Fibroblast of pulmonary artery (primary cell): ENCODE measurements at regions not wholly inside any gene's neighbourhood (a gene's known extent, or its start where the extent isn't known, plus 50 kb on each side); places are given as distances from the start of the nearest gene placed in this dataset.

Experiments used
- DNase-seq: peaks from one replicate; pipeline ENCODE4 v3.0.0-alpha.2; 2010; ENCODE audit warnings: low read depth
- H3K4me3 ChIP-seq: replicated peaks from 2 replicates; pipeline ENCODE4 v1.5.1; 2011; ENCODE audit warnings: low read depth, mild to moderate bottlenecking, control low read depth, low read length, moderate library complexity
- TF ChIP-seq, protein P1 (sequence below): IDR thresholded peaks from 2 replicates; pipeline ENCODE4 v1.5.1; 2011; ENCODE audit warnings: mild to moderate bottlenecking, control low read depth, low read length, inconsistent platforms; ENCODE audit errors: missing control alignments

DNA sequence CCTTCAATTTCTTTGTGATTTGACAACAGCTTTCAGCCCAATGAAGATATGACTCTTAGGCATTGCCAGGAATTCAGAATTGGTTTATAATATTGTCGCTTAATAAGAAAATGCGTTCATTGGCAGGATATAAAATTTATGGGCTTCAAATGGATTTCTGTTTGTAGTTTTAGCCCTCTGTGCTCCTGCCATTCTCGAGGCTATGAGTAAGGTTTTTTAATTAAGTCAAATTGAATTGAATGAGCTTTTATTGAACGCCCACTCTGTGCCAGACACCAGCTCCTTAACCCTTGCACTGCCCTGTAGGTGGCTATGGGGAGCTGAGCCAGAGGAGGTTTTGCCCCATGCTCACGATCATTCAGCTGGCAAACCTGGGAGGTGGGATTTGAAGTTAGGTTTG is 115.1 kb downstream of the SLC25A47 start:
- no peak overlapping the region for H3K4me3 ChIP-seq
- TF ChIP-seq, protein P1, sequence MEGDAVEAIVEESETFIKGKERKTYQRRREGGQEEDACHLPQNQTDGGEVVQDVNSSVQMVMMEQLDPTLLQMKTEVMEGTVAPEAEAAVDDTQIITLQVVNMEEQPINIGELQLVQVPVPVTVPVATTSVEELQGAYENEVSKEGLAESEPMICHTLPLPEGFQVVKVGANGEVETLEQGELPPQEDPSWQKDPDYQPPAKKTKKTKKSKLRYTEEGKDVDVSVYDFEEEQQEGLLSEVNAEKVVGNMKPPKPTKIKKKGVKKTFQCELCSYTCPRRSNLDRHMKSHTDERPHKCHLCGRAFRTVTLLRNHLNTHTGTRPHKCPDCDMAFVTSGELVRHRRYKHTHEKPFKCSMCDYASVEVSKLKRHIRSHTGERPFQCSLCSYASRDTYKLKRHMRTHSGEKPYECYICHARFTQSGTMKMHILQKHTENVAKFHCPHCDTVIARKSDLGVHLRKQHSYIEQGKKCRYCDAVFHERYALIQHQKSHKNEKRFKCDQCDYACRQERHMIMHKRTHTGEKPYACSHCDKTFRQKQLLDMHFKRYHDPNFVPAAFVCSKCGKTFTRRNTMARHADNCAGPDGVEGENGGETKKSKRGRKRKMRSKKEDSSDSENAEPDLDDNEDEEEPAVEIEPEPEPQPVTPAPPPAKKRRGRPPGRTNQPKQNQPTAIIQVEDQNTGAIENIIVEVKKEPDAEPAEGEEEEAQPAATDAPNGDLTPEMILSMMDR, result no peak
- no peak for DNase-seq

- peak; percentile 68 for DNase-seq
- H3K4me3 ChIP-seq, result no peak overlapping the region
- TF ChIP-seq, protein P1, result no peak
Observed at GRCh38 chr14:100438678-100439592, 115.8 kb downstream of the SLC25A47 start.

GRCh38 chr14:100439781-100440180 is 116.6 kb downstream of the SLC25A47 start:
- peak; percentile 62 for DNase-seq
- no peak overlapping the region for H3K4me3 ChIP-seq
- TF ChIP-seq, protein P1, result no peak

- H3K4me3 ChIP-seq, result no peak overlapping the region
- TF ChIP-seq, protein P1, result peak; percentile 78
- DNase-seq, result peak; percentile 74
Observed at GRCh38 chr14:100440207-100440631, 117.1 kb downstream of the SLC25A47 start.

- peak; percentile 20 for DNase-seq
- no peak overlapping the region for H3K4me3 ChIP-seq
- TF ChIP-seq, protein P1, result no peak
Observed at GRCh38 chr14:100440758-100441203, 117.6 kb downstream of the SLC25A47 start.

DNA sequence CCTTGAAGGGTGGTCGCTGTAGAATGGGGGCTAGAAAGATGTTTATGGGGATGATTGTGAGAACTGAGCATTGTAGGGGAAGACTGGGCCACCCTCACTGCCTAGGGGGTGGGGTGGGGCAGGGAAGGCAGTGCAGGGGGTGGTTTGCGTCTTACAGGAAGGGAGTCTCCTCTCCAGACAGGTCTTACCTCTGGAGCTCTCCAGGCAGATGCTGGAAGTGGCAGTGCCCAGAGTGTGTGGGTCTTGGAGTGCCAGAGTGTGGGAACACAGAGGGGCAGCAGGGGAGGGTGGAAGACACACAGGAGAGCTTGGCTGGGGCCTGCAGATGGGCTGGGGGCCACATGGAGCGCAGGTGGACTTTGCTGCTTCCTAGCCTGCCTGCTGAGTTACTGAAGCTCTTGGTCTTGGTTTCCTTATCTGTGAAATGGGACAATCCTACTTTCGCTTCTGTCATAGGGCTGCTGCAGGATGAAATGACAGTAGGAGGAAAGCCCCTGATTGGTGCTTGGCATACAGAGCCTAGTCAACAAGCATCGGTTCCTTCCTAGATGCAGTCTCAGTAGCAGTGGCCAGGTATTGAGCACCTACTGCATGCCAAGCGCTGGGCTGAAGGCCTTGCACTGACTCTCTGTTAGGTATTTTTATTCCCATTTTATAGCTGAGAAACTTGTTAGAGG is 118.3 kb downstream of the SLC25A47 start:
- TF ChIP-seq, protein P1, result no peak
- no peak for DNase-seq
- H3K4me3 ChIP-seq, result no peak overlapping the region
